Non-pigmented ciliary epithelial cell (primary cell): ENCODE measurements at regions not wholly inside any gene's neighbourhood (a gene's known extent, or its start where the extent isn't known, plus 50 kb on each side); places are given as distances from the start of the nearest gene placed in this dataset.

Source experiments
- DNase-seq: peaks from one replicate; pipeline ENCODE4 v3.0.0-alpha.2; 2010; ENCODE audit warnings: low read depth

- DNase-seq, result no peak
These were observed 239.9 kb downstream of the PAX3 start for GRCh38 chr2:222058819-222059445.

- DNase-seq, result no peak
These were observed 241.3 kb downstream of the PAX3 start for GRCh38 chr2:222057347-222058073.

DNA sequence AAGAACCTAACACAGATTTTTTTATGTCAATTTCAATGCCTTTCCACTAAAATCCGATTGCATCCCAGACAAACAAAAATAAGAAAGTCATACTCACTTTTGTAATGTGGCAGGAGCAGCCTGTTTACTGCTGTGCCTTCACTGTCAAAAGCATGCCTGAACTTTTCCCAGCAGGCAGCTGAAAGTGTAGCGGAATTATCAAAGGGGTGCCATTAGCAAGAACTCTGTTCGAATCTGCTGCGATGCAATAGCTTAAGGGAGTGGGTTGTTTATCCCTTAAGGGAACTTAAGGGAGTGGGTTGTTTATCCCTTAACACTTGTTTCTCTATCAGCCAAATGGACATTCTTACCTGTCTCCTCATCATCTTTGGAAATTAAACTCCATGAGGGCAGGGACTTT lies 243.5 kb downstream of the PAX3 start:
- DNase-seq, result no peak

- no peak for DNase-seq
These were observed 244.0 kb downstream of the PAX3 start for GRCh38 chr2:222054813-222055212.

- DNase-seq, result no peak
These were observed 245.8 kb downstream of the PAX3 start for GRCh38 chr2:222052934-222053367.

- DNase-seq, result no peak
These were observed 247.8 kb downstream of the PAX3 start for GRCh38 chr2:222050981-222051380.

DNA sequence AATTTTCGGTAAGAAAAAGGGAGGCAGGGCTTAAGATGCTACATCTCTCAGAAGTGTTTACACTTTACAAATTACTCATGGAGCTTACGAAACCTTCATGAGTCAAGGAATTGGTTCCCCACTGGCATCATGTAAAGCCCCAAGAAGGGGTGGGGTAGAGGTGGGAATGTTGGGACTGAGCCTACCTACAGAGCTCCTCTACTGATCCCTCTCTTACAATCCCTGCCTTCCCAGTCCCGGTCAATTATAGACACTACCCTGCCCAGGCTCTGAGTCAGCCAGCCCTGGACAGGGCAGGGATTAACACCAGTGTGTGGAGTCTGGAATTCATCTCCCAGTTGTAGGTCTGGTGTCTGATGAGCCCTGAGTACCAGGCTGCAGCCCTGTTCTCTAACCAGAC lies 248.9 kb downstream of the PAX3 start:
- no peak for DNase-seq

GRCh38 chr2:222043897-222044296 lies 254.9 kb downstream of the PAX3 start:
- DNase-seq, result no peak

- no peak for DNase-seq
These were observed 256.1 kb downstream of the PAX3 start for GRCh38 chr2:222042666-222043065.

DNA sequence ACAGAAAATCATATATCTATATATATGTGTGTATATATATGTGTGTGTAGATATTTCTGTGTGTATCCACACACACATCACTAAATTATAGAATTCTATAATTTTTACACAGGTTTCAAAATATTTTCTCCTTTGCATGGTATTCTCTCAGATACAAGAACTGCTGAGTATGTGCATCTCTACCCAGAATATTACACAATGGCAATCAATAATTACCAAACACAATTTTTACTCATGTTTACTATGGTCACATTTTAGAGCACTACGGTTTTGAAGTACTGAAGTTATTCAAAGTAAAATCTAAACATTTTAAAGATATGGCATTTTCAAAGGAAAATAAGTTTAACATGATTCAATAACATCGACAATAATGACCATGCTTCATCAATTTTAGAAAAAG lies 258.5 kb downstream of the PAX3 start:
- no peak for DNase-seq

- no peak for DNase-seq
These were observed 259.0 kb downstream of the PAX3 start for GRCh38 chr2:222039821-222040220.

DNA sequence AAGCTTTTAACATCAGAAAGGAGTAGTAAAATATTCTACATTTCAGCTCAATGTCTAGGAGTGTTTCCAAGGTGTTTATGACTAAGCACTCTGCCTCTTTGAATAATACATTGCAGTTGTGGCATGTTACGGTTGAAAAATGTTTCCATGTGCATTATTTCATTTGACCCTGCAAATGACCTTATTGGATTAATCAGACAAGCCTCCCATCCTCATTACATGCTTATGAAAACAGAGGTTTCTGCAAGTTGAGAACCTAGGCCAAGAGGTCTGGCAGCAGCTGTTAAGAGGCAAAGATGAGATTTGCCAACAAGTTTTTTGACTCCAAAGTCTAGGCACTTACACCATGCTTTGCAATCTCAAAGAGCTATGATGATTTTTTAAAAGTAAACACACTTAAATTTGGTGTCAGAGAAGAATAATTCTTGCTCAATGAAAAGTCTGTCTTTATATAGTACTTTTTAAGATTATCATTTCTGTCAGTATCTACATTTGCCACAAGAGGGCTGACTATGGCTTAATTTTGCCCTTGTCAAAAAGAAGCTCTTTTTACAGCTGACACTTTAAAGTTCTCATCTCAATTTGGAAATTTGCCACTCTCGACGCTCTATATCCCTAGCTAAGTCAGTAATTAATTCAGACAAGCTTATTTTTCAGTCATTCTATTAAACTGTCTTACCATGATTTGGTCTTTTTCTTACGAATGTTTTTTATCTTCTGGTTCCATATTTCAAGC lies 260.6 kb downstream of the PAX3 start:
- peak; percentile 2 for DNase-seq

DNA sequence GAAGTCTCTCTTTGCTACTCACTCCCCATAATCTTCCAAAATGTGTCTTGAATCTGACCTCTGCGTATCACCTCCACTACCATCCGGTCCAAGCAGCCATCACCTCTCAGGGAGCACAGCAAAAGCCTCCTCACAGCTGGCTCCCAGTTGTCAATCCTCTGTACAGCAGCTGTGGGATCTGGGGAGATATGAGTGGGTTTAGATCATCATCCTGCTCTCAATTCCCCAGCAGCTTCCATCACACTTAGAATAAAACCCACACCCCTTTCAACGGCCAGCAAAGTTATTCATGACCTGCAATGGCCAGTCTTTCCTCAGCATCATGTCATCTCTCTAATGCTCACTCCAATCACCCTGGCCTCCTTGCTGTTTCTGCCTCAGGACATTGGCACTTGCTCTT lies 261.6 kb downstream of the PAX3 start:
- DNase-seq, result no peak

DNA sequence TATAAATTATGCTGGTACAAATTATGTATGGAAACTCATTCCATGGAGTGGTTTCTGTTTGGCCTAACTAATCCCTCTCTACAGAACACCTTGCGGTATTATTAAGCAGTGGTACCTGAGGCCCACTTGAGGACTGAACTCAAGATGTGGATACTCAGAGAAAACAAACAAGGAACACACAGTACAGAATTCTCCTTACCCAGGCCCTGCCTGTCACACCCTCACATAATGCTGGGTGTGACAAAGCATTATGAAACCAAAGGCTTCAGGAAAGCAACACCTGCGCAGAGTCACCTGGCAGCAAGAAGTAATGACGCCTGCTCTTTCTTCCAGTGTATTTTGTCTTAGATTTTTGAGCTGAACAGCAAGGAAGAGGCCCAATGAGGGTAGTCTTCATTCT lies 264.7 kb downstream of the PAX3 start:
- DNase-seq, result no peak

DNA sequence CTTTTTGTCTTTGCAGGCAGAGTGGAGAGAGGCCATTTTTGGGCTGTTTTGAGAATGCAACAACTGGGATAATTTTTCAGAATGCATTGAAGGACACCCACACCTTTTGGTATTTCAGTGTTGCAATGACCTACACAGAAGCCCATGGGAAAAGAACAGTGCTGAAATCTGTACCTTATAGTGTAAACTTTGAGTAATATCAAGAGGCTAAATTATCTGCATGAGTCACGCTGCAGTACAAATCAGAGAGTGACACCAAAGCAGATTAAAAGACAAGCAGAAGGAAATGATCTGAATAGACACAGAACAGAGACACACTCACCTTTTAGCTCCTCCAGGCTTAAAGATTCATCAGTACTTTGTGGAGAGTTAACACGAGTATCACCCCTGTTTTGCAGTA lies 265.3 kb downstream of the PAX3 start:
- DNase-seq, result peak; percentile 4

DNA sequence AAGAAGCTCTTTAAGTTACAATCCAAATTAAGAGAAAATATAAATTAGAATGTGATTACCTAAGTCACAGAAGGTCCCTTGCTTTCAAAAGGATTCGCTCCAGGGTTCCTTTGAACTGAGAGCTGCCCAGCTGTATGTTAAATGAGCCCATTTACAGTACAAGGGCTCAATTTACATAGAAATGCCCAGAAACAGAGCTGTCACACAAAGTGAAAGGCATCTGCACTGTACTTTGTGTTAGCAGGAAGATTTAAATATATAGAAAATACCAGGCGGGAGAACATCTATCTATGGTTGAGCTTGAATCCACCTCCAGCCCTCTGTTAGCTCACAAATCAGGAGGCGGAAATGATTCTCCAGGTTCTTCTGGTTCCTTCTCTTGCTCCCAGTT lies 272.9 kb downstream of the PAX3 start:
- no peak for DNase-seq

- DNase-seq, result peak; percentile 10
These were observed 273.6 kb downstream of the PAX3 start for GRCh38 chr2:222024932-222025880.

GRCh38 chr2:222017252-222017850 lies 281.4 kb downstream of the PAX3 start:
- no peak for DNase-seq

- DNase-seq, result no peak
These were observed 284.9 kb downstream of the PAX3 start for GRCh38 chr2:222013889-222014288.

GRCh38 chr2:222000326-222000725 lies 298.5 kb downstream of the PAX3 start:
- peak; percentile 87 for DNase-seq

- peak; percentile 84 for DNase-seq
These were observed 299.1 kb downstream of the PAX3 start for GRCh38 chr2:221999717-222000116.

- no peak for DNase-seq
These were observed 299.6 kb downstream of the PAX3 start for GRCh38 chr2:221999166-221999565.
